GM18499 (cell line): ENCODE measurements at regions not wholly inside any gene's neighbourhood (a gene's known extent, or its start where the extent isn't known, plus 50 kb on each side); places are given as distances from the start of the nearest gene placed in this dataset.

Experiments
- ATAC-seq: cut with Tn5 transposase; IDR thresholded peaks from one replicate; pipeline ENCODE4 v1.9.1; 2021; ENCODE audit warnings: moderate number of reproducible peaks; ENCODE audit not compliant: insufficient read depth, unreplicated experiment

DNA sequence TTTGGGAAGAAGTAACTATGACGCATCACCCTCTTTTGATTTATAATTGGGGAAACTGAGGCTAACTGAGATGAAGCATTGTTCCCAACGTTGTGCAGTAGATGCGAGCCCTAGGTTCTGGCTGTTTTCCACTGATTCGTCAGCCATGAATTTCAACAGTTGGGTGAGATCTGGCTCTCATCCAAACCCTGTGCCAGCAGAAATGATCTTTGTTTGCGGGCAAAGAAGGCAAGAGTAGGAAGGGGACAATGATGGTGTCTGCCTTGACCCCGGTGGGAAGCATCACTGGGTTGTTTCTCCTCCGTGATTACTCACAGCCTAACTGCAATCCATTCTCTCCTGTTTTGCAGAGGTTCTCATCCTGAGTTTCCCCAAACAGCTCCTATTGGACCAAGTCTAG, 142.3 kb downstream of the MIS18A start:
- ATAC-seq, result no peak

DNA sequence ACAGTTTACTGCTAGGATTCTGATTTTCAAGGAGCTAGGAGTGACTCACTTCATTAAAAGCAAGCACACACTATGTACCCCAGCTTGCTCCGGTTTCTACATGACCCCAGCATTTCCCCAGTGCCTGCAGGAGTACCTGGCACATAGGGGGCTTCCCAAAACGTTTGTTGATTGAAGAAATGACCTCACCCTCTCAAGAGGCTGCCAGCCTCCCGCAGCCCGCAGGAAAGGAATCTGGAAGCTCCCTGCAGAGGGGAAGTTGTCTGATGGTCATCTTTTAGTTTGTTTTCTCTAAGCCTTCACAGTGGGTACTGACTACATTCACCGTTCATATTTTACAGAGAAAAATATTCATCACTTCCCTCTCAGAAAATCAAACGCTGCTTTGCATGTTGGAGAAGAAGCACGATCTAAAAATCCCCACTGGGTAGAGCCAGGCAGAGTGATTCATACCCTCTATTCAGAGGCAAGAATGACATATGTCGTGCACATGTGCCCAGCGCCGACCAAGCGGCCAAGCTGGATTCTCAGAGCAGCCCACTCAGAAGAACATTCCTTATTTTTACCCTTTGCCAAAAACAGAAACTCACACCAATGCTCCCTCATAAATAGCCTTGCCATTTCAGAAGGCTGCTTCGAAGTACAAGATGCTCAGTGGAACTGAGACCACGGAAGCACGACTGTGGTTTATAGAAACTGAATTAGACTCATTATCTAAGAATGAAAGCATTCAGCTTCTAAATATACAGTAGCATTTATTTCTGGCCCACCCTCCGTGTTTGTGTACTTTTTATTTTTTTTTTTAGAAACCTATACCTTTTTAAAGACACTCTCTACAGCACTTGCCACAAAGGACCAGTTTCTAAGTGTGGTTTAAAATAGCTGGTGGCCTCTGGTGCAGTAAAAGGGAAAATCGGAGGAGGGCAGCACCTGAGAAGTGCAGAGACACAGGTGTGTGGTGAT, 143.2 kb downstream of the MIS18A start:
- peak; percentile 45 for ATAC-seq

DNA sequence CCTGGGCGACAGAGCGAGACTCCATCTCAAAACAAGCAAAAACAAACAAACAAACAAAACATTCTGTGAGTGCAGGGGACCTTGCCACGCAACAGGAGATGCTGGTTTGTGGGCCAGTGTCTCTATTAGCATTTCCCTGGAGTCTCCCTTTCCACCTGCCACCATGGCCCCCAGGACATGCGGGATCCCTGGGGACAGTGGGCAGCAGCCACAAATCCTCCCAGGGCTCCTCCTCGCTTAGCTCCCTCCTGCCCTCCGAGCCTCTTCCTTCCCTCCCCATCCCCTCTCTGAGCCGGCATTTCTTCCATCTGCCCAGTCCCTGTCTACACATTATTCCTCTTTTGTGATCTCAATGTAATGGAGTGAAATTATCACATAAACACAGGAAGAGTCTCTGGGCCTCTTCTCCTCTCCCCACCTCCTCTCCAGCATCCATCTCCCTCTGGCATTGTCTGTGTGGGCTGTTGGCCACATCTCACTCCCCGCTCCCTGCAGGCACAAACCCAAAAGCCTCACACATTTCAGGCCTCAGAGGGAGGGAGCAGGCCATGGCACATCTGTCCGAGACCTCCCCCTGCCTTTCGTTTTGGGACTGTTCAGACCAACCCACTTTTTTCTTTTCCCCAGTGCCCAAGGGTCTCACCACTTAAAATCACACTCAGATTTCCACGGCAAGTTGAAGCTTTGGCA, 144.3 kb downstream of the MIS18A start:
- no peak for ATAC-seq

GRCh38 chr21:32132881-32133280, 146.0 kb downstream of the MIS18A start:
- no peak for ATAC-seq

GRCh38 chr21:32132409-32132808, 146.4 kb downstream of the MIS18A start:
- ATAC-seq, result no peak

- ATAC-seq, result no peak
These were observed 146.9 kb downstream of the MIS18A start for GRCh38 chr21:32131960-32132359.

GRCh38 chr21:32131164-32131563, 147.7 kb downstream of the MIS18A start:
- no peak for ATAC-seq

GRCh38 chr21:32130031-32130891, 148.6 kb downstream of the MIS18A start:
- no peak for ATAC-seq

DNA sequence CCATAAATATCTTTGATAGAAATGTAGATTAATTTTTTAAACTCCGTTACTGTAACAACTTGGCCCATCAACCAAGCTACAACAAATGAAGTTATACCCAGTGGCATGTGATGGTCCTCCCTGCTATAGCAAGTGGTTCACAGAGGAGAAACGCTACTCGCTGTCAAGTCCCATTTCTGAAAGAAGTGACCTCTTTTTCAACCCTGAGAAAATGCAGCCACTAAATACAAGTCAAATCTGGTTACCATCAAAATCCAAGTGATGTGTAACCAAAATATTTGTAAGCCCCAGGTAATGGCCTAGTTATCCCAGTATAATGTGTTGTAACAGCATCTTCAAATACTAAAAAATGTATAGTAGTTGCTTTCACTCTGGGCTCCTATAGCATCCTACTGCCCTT, 151.8 kb downstream of the MIS18A start:
- ATAC-seq, result no peak

GRCh38 chr21:32122082-32122481, 156.8 kb downstream of the MIS18A start:
- ATAC-seq, result no peak

DNA sequence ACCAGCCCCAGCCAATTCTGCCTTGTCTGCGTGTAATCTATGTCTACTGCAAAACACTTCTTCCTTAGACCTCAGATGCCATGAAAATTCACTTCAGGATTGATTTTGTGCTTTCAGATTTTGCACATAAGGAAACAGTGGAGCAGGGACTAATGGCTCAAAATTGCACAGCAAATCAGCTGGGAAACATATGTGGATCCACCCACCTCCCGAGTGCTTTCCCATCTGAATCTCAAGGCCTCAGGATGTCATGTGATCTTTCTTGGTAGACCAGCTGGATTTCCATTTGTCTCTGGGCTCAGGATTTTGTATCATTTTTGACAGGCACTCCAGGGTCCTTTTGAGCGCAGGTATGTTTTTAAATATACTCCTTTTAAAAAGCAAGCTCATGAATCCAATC, 158.6 kb downstream of the MIS18A start:
- no peak for ATAC-seq

DNA sequence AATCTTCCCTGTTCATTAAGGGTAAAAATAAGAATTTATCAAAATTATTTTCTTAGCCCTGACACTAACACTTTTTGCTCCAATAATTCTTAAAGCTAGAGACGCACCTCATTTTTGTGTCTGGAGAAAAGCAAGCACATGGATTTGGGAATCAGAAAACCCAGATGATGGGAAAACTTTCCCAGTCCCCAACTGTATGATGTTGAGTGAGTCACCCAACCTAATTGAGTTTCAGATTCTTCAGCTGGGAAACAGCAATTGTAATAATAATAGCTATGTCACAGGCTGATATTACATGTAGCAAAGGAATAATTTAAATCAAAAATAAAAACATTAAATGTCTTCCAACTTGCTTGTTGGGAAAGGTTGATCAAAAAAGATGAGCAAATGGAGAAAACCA, 159.0 kb downstream of the MIS18A start:
- ATAC-seq, result no peak

- no peak for ATAC-seq
These were observed 159.5 kb downstream of the MIS18A start for GRCh38 chr21:32119389-32119788.

DNA sequence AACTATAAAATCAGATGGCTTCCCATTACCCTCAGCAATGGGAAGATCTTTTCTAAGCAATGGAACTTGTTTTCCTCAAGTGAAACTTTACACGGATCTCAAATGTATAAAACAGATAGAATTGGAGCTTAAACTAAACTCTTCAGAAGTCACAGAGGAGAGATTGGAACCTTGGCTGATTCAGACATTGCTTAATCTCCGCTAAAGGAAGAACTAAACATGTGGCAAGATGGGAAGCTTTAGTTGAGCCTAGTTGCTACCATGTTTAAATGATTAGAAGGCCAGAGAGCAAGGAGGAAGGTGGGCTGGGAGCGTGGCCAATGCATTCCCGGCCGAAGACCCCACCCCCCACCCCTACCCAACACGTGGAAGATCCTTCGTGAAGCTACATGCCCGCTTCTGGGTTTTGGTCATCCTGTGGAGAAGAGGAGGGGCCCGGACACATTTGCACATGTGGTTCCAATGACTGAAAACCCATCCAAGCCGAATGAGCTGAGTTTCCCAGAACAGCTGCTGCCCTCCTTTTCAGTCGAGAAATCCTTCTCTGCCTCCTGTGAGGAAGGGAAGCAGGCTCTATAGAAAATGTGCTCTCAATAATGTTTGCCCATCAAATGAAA, 164.3 kb downstream of the MIS18A start:
- ATAC-seq, result no peak

GRCh38 chr21:32113486-32113885, 165.4 kb downstream of the MIS18A start:
- no peak for ATAC-seq

GRCh38 chr21:32112195-32112594, 166.7 kb downstream of the MIS18A start:
- ATAC-seq, result no peak

DNA sequence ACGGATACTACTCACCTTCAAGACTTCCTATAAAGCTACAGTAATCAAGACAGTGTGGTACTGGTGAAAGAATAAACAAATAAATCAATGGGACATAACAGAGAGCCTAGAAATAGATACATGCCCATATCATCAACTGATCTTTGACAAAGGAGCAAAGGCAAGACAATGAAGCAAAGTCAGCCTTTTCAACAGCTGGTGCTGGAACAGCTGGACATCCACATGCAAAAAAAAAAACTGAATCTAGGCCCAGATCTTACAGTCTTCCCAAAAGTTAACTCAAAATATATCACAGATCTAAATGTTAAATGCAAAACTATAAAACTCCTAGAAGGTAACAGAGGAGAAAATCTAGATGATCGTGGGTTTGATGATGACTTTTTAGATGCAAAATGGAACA, 170.3 kb downstream of the MIS18A start:
- ATAC-seq, result no peak

- no peak for ATAC-seq
These were observed 175.5 kb downstream of the MIS18A start for GRCh38 chr21:32103361-32103760.

DNA sequence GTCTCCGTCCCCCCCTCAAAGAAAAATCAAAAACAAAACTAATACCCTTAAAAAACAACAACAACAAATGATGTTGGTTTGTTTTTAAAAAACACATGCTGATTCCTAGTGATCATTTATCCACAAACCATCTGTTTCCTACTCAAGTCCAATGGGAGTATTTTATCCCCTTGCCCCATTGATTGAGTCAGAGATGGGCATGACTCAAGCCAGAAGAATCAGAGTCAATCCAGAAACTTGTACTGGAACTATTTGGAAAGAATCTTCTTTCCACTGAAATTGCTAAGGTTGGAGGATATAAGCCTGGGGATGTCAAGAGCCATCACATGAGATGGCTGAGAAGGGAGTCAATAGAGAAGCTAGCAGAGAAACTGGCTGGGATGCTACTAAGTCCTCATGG, 176.4 kb downstream of the MIS18A start:
- no peak for ATAC-seq

GRCh38 chr21:32101277-32101676, 177.6 kb downstream of the MIS18A start:
- ATAC-seq, result no peak
